NCI-H187 treated with DMSO at 0.1 percent for 48 hours (cell line): ENCODE measurements at regions not wholly inside any gene's neighbourhood (a gene's known extent, or its start where the extent isn't known, plus 50 kb on each side); places are given as distances from the start of the nearest gene placed in this dataset.
"Not testable (repeated sequence)": the region's sequence is repeated elsewhere in the genome, so short reads cannot be mapped to it uniquely, and the experiment has no call there.

Experiments used
- DNase-seq: peaks from one replicate; lab custom pipeline; 2025; lab: John Stamatoyannopoulos, UW

DNA sequence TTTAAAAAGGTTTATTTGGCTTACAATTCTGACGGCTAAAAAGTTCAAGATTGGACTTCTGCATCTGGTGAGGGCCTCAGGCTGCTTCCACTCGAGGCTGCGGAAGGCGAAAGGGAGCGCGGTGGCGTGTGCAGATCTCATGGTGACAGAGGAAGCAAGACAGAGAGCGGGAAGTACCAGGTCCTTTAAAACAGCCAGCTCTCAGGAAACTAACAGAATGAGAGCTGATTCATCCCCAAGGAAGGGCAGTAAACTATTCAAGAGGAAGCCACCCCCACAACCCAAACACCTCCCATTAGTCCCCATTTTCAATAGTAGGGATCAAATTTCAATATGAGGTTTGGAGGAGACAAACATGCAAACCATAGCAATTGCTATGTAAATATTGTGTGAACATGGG is 2144.2 kb upstream of the AGA start:
- no peak for DNase-seq

DNA sequence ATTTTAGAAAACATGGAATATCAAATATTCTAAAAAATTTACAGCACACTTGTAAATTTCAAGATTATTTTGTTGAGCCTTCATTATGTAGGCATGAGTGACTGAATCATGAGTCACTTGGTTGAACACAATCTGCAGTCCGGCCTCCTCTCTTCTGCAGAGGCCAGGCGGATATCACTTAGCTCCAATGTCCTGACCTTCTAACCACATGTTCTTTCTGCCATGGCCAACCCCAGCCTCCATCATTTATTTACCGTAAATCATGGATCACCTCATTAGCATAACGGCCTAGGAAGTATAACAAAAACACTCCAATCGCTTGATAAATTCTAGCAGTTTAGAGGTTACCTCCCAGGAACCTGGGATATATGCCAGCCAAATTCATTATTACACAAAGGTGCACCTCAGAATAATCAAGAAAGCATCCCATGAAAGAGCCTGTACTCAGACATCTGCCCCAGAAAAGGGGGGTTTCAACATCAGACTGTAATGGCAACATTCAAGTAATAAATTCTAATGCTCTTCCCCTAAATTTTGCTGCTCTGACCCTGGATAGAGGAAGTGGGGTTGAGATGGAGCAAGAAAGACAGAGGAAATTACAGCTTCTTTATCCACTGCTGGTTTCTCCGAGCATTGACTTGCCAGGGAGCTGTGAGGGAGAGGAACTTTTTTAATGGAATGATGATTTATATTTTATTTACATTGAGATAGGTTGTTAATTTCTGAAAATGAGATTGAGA is 2153.6 kb upstream of the AGA start:
- DNase-seq = no peak

DNA sequence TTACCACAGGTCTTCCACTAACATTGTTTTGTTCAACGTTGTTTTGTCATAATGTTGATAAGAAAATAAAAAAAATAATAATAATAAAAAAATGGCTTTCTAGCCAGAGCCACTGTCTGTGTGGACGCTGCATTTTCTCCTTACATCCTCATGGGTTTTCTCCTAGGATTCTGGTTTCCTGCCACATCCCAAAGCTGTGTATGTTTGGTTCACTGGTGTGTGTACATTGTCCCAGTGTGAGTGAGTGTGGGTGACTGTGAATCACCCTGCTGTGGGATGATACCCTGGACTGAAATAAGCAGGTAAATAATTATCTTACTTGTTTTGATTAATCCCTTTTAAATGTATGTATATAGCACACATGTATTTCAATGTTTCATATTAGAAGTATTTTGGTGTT is 2154.4 kb upstream of the AGA start:
- no peak for DNase-seq

DNA sequence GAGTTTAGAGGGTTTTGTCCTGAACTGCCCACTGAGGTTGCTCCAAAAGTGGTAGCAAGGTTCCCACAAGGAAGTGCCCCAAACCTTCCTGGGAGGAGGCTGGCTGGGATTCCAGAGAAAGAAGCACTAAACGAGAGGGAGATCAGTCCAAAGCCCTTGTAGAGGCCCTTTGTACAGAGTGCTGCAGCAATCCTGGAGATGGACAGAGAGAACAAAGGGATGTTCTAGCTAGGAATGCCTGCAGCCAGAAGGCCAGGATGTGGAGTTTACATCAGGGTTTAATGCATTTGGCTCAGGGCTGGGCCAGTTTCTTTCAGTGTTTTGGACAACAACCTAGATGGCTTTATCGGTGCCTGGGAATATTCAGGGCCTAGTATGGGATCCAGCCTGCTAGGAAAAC is 2155.1 kb upstream of the AGA start:
- DNase-seq = no peak

DNA sequence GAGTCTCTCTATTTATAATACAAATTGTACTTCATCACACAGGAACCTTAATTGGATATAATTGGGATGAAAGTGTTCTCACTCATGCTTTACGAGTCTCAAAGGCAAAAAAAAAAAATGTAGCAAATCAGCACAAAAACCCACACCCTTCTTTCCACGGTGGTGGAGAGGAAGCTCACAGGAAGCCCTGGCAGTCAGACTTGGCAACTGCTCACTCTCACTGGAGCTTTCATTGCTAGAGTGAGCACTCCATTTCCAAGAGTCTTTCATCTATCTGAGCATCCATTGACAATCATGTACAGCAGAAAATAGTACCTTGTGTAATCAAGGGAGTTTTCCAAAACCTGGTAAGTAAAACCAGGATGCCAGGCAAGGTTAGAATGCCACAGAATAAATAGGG is 2159.4 kb upstream of the AGA start:
- DNase-seq = no peak

DNA sequence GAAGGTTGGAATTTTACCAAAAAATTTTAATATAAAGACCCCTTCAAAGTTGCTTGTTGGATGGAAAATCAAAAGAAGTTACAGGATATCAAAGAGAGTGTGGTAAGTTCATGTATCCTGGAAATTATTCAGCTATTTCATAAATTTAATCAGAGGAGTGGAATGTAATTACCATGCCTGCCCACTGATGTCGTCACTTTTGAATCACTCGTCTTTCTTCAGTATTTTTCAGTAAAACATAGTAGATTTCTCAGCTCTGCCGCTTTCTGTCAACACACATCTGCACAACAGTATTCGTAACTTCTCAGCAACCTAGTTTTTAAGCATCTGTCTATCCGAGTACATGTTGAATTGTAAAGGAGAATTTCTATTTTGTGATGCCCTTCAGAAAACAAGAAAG is 2163.0 kb upstream of the AGA start:
- no peak for DNase-seq

DNA sequence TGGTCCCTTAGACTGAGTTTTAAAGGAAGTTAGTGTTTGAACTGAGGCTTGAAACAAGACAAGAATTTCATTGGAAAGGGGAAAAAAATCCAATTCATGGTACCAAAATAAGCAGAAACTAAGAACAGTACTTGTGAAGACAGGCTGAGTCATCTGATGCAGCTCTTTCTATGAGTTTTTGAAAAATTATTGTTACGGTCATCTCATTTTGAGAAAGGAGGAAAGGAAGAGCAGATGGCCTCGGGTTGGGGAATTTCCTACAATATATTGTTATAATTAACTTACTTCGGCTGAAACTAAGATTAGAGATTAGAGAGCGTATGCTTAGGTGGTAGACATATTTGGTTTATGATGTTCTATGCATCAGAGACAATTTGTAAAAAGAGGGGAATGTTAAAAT is 2164.8 kb upstream of the AGA start:
- no peak for DNase-seq

DNA sequence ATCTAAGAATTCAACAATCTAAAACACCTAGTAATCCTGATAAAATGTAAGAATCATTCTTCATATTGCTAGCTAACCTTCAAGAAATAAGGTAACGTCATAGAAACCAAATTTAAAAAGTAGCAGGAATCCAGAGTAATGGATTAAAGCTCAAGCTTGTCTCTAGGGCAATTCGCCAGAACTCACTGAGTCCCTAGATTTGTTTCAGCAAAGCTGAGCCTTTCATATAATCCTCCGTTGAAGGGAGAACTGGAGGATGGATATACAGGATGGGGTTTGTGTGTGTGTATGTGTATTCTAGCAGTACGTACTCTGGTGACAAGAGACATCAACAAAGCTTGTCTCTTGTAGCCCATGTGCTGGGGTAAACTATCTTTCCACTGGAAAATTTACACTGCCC is 2173.5 kb upstream of the AGA start:
- no peak for DNase-seq

DNA sequence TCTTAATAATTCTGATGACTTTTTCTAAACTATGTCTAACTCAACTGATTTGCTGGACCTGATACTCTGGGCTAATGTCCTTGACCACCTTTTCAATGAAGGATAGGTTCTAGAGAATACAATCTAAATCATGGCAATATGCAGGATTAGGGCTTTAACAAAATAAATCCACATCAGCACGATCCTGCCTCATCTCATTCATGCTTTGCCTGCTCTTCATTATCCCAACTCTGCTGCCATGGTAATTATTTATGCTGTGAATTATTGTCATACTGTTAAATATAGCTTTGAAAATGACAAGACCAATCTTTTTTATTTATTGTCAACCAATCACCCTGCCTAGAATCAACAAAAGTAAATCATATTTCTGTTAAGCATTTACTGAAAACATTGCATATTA is 2176.7 kb upstream of the AGA start:
- no peak for DNase-seq

DNA sequence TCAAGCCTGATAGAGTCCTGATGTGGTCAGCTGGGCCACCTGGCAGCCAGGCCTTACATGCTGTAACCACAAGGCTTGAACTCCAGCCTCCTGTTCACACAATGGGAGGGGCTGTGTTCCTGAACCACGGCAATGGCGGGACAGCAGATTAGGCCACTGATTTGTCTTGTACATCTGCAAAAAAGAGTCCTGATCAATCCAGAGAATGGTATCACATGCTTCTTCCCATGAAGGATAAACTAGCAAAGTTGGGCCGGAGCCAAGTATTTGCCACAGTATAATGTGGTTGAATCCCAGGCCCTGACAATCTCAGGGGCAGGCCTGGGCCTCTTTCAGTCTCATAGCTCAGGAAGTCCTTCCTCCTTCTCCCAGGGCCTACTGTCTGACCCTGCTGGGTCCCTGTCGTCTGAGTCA is 2182.5 kb upstream of the AGA start:
- no peak for DNase-seq

DNA sequence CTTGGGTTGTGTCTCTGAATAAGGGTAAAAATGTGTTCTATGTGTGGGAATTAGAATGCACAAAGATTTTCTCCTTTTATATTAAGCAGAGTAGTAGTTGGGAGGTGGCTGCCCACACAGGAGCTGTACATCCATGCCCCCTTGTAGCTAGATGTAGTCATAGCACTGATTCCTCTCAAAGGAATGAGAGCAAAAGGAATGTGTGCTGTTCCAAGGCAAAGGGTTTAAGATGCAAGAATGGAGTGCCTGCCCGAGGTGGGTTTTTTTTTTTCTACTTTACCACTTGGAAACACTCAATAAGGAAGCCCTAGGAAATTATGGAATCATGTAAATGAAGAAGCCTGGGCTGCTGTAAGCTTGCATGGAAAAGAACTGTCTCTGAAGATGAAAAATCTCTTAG is 2183.2 kb upstream of the AGA start:
- no peak for DNase-seq

DNA sequence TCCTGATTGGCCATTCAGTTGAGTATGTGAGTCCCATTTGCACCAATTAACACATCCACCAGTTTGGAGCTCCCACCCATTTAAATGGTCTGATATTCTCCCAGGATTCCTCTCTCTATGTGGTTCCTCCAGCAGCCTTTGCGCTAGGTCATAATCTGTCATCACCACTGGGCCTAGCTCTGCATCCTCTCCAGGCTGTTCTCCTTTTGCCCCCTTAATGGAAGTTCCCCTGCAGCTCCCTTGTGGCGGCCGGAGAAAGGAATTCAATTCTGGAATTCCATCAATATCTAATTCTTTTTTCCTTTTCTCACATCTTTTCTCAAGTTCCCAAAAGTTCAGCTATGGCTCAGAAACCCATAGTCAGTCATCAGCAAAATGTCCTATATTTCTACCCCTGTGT is 2184.4 kb upstream of the AGA start:
- no peak for DNase-seq

DNA sequence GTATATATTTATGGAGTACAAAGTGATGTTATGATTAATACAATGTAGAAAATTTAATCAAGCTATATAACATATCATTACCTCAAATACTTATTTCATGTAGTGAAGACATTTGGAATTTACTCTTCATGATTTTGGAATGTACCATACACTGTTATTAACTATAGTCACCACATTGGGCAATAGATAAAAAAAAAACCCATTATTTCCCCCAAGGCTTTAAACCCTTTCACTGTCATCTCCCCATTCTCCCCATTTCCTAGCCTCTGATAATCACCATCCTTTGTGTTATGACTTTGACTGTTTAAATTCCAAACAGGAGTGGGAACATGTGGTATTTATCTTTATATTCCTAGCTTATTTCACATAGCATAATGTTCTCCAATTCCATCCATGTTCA is 2189.1 kb upstream of the AGA start:
- no peak for DNase-seq

DNA sequence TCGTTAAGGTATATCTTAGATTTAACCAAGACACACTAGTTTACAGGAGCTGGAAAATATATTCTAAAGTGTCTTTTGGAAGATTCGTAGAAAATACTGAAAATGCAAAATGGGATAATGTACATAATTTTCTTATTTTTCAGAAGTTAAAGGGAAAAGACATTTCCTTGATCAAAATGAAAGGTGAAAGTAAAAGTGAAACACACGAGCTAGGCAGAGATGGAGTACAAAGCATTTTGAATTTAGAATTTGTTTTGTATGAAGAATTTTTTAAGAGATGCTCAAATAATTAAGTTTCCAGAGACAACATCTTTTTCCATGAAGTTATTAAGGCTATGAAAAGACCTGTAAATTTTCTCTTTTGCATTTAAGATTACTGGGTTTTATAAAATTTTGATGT is 2192.6 kb upstream of the AGA start:
- no peak for DNase-seq

DNA sequence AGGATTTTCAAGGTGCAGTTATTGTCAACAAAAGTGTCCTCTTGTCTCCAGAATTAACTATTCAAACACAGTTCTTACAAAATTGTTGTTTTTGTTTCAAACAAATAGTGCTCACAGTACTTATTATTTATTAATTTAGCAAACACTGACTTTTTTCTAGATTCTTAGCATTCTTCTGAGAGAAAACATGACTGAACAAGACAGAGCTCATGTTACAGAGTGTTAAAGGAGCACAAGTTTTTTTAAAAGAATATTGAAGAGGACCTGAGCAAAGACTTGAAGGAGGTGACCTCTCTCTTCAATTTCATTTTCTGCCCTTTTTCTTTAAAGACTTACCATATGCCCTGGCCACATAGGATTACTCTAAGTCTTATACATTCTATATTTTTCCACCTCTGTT is 2220.3 kb upstream of the AGA start:
- DNase-seq = no peak

DNA sequence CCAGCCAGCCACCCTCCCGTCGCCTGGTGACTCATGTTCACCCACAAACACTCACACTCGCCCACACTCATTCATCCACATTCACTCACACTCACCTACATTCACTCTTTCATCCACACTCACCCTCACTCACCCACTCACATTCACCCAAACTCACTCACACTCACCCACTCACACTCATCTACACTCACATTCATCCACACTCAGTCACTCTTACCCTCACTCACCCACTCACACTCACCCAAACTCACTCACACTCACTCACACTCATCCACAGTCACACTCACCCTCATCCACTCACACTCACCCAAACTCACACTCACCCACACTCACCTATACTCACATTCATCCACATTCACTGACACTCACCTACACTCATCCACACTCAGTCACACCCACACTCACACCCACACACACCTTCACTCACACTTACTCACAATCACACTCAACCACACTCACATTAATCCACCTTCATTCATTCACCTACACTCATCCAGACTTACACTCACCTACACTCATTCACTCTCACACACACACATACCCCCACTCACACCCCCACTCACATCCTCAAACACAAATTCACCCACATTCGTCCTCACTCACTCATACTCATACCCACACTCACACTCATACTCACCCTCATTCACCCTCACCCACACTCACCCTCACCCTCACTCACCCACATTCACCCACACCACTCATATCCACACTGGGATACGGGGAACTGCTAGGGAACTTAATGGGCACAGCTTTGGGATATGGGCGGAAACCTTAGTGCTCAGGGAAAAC is 2221.6 kb upstream of the AGA start:
- DNase-seq = no peak

DNA sequence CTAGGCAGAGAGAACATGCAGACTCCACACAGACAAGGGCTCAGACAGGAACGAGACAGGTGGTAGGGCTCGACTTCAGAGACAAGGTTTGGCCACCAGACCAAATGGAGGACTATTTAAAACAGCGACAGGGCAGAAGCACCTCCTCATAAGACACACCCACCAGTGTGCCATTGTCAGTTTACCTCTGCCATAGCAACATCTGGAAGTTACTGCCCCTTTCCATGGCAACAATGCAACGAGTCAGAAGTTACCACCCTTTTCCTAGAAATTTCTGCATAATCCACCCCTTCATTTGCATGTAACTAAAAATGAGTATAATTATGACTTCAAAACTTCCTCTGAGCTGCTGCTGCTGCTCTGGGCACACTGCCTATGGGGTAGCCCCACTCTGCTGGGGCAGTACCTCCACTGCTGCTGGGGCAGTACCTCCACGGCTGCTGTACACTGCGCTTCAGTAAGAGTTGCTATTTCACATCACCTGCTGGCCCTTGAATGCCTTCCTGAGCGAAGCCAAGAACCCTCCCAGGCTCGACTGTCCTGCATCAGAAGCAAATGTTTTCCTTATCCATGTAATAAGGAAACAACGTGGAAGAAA is 2222.3 kb upstream of the AGA start:
- DNase-seq = no peak

DNA sequence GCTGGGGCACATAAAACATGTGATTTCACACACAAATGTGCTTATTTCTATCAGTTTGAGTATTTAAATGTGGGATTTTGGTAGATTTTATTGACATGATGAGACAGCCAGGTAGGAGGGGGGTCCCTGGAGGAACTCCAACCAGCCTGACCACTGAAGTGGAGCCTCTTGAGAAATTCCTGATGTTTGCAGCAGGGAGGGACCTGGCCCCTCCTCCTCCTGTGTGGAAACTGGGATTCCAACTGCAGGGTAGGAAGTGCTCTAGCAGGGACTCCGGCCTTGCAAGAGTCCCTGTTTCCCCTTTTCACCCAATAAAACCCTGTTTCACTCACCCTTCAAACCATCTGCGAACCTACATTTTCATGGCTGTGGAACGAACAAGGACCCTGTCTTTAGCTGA is 2224.0 kb upstream of the AGA start:
- no peak for DNase-seq

DNA sequence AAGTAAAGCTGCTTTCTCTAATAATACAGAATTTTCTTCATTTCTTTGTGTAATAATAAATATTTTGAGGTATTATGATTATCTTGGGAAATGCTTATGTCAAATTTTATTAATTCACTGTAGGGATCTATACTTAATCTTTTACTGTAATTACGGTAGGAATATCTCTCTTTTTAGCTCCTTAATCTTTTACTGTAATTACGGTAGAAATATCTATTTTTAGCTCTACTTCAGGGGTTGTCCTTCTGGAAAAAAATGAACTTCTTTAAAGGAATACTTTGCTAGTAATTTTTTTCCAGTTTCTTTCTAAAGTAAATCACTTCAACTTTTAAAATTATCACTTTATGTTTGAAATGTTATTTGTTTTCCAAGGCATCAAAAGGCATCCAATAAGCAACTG is 2229.4 kb upstream of the AGA start:
- no peak for DNase-seq

DNA sequence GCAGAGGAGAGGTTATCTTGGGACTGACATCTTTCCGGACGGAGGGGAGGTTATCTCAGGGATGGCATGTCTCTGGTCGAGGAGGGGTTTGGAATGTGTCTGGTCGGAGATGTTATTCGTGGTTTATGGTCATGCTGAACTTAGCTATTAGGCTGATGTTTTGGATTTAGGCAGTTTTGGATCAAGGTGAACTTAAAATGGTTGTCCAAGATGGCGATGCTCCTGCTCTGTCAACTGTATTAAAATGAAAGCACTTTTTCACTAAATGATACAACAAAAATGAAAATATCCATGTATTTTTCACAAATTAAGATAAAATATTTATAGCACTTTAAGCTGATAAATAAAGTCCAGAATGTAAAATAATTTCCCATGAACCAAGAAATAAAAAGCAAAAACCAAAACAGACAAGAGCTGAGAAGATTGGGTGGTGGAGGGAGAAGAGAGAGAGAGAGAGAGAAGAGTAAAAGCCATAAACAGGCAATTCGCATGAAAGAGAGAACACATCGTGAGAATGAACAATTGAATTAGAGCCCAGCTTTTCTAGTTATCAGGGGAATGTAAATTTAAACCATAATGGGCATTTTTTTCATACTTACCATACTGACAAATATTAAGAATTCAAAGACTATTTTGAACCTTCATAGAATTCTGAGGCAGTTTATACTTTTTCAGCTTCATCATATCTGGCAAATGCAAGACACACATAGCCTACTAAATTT is 2236.0 kb upstream of the AGA start:
- DNase-seq = no peak

DNA sequence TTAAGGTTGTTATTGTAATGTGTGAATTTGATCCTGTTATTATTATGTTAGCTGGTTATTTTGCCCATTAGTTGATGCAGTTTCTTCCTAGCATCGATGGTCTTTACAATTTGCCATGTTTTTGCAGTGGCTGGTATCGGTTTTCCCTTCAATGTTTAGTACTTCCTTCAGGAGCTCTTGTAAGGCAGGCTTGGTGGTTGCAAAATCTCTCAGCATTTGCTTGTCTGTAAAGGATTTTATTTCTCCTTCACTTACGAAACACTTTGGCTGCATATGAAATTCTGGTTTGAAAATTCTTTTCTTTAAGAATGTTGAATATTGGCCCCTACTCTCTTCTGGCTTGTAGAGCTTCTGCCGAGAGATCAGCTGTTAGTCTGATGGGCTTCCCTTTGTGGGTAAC is 2241.4 kb upstream of the AGA start:
- not testable (repeated sequence) for DNase-seq

DNA sequence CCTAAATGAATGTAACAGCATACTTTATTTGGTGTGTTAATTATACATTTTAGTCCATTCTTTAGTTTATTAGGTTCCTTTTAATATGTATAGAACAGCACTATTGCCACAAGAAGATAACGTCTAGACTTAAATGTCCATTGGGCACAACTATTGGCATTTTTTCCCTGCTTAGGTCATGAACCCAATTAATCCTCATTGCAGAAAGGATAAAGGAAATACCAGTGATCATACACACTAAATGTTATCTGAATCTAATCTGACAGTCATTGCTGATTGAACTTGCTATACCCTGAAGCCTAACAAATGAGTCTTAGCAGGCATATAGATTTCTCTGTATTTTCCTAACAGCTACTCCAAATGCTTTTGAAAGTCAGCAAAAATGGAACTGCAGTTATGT is 2250.0 kb upstream of the AGA start:
- DNase-seq = no peak

DNA sequence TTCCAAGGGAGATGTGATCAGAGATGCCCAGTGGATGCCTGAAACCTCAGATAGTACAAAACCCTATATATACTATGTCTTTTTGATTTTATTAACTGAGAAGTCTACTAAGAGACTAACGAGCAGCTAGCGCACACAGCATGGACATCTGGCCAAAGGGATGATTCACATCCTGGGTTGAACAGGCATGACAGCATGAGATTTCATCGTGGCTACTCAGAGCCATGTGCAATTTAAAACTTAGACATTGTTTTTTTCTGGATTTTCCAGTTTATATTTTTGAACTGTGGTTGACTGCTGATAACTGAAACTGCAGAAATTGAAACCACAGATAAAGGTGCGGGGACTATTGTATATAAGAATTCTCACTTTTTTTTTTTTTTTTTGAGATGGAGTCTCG is 2252.9 kb upstream of the AGA start:
- DNase-seq = no peak
